ACC112 (cell line): ENCODE measurements at regions not wholly inside any gene's neighbourhood (a gene's known extent, or its start where the extent isn't known, plus 50 kb on each side); places are given as distances from the start of the nearest gene placed in this dataset.

ENCODE experiments used
- H2AFZ ChIP-seq: fragments of 200-600 bp; sonication (generic); one replicate; pipeline ENCODE4 v1.6.0; 2017; ENCODE audit warnings: antibody characterized with exemption, low read length; ENCODE audit not compliant: unreplicated experiment
- H3K27ac ChIP-seq: fragments of 200-600 bp; sonication (generic); 2 replicates; pipeline ENCODE4 v1.5.1; 2014; ENCODE audit warnings: low read depth, mild to moderate bottlenecking, antibody characterized with exemption, low read length, moderate library complexity
- H3K27me3 ChIP-seq: fragments of 200-600 bp; sonication (generic); 2 replicates; pipeline ENCODE4 v1.6.1; 2014; ENCODE audit warnings: mild to moderate bottlenecking, antibody characterized with exemption, low read length, moderate library complexity, mixed read lengths; ENCODE audit not compliant: insufficient read depth
- H3K36me3 ChIP-seq: fragments of 200-600 bp; sonication (generic); 2 replicates; pipeline ENCODE4 v1.6.1; 2016; ENCODE audit warnings: mild to moderate bottlenecking, antibody characterized with exemption, low read length, moderate library complexity, mixed read lengths; ENCODE audit not compliant: insufficient read depth
- H3K4me1 ChIP-seq: fragments of 200-600 bp; sonication (generic); one replicate; pipeline ENCODE4 v1.6.1; 2016; ENCODE audit warnings: low read length, mixed read lengths; ENCODE audit not compliant: insufficient read depth, unreplicated experiment, control insufficient read depth
- H3K4me3 ChIP-seq: fragments of 200-600 bp; sonication (generic); 2 replicates; pipeline ENCODE4 v1.5.1; 2014; ENCODE audit warnings: mild to moderate bottlenecking, low read depth, low read length
- H3K79me2 ChIP-seq: fragments of 200-600 bp; sonication (generic); one replicate; pipeline ENCODE4 v1.6.0; 2016; ENCODE audit warnings: low read length; ENCODE audit not compliant: control insufficient read depth, unreplicated experiment, insufficient read depth

DNA sequence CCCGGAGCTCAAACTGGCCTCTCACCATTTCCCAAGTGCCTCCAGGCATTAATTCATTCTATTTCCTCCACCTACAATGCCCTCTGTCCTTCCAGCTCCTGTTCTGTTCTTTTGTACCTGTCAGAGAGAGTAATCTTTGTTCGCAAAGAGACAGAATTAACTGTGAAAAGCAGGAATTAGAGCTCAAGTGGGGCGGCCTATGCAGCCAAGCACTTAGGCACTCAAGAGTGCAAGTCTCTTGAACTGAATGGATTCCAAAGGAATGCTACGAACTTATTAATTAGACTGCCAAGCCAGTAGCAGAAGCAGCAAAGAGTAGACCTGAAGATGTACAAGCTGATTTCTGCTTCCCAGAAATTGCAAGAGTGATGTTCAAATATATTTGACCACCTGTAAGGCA is 338.3 kb upstream of the AUTS2 start:
- H3K4me3 ChIP-seq, result no peak overlapping the region
- H3K4me1 ChIP-seq, result no peaks in the 10 kb centered on the region
- H3K36me3 ChIP-seq, result no peaks in the 10 kb centered on the region
- no peak overlapping the region for H2AFZ ChIP-seq
- no peak overlapping the region for H3K27ac ChIP-seq
- no peaks in the 10 kb centered on the region for H3K79me2 ChIP-seq
- no peaks in the 10 kb centered on the region for H3K27me3 ChIP-seq

DNA sequence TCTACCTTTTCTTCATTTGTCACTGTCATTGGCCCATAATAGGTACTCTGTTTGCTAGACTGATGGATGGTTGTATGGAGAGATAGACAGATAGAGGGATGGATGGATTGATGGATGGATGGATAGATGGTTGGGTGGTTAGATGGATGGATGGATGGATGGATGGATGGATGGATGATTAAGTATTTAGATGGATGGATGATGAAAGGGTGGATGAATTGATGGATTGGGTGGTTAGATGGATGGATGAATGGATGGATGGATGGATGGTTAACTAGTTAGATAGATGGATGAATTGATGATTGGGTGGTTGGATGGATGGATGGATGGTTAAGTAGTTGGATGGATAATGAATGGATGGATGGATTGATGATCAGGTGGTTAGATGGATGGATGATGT is 334.7 kb upstream of the AUTS2 start:
- Histone ChIP-seq H3K27me3 (no peaks in the 10 kb centered on the region), H2AFZ (no peak overlapping the region), H3K79me2 (no peaks in the 10 kb centered on the region), H3K27ac (no peak overlapping the region), H3K4me1 (no peaks in the 10 kb centered on the region), H3K36me3 (no peaks in the 10 kb centered on the region), H3K4me3 (no peak overlapping the region)

DNA sequence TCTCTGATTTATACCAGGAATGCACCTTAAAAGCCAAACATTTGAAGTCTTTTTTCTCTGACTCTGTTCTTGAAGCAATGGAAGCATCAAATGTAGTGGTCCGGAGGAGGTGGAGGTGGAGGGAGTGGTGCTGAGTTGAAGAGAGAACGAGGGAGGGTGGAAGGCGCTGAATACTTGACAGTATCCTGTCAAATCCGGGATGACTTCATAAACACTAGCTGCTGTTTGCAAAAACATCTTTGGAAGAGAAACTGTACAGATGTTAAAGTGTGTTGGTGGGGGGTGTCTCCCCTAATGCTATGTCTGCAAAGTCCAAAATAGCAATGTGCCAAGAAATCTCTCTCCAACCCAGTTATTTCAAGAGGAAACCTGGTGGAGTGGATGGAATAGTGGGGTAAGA is 328.5 kb upstream of the AUTS2 start:
- Histone ChIP-seq H3K79me2 (no peaks in the 10 kb centered on the region), H3K4me1 (no peaks in the 10 kb centered on the region), H2AFZ (no peak overlapping the region), H3K36me3 (no peaks in the 10 kb centered on the region), H3K4me3 (no peak overlapping the region), H3K27ac (no peak overlapping the region), H3K27me3 (no peaks in the 10 kb centered on the region)

DNA sequence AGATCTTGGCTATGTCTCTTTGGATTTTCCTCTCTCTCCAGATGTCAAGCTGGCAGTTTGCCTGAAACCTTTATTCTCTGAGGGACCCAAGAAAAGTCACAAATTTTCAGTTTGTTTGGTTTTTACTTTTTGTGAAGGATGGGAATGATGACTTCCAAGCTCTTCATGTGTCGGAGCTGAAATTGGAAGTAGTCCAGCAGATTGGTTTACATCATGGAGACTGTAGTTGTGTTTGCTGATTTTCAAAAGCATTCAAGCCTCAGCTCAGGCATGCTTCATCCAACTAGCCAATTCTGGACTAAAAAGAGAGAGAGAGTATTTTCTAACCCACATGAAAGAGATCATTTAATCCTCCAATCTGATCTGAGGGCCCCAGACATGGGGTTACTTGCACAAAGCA is 326.2 kb upstream of the AUTS2 start:
- no peak overlapping the region for H3K4me3 ChIP-seq
- no peaks in the 10 kb centered on the region for H3K27me3 ChIP-seq
- no peaks in the 10 kb centered on the region for H3K36me3 ChIP-seq
- H2AFZ ChIP-seq, result no peak overlapping the region
- H3K27ac ChIP-seq, result no peak overlapping the region
- H3K79me2 ChIP-seq, result no peaks in the 10 kb centered on the region
- H3K4me1 ChIP-seq, result no peaks in the 10 kb centered on the region

DNA sequence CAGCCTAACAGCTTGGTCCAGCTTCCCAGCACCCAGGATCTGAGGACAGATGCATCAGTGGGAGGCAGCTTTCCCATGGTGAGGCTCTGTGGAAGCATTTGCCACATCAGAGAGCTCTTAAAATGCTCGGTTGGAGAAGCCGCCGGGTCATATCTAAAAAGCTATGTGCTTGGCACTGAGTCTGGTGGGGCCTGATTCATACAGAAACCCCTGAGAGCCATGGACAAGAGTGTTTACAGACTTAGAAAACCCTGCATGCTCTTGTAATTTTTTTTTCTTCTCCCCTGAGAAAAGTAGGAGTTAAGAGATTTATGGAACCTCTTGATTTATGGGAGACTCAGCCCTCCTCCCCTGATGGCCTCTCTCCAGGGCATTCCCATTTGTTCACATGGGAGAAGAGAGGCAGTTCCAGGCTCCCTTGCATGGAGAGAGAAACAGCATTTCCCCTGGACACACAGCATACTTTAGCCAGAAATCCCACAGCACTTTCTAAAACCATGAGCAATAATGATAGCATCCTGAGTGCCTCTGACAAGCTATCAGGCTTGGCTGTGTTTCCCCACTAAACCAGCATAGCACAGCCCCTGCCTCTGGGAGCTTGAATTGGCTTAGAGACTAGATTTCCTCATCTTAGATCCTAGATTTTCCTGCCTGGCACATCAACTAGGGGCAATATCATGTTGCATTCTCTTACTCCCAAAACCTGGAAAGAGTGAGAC is 322.1 kb upstream of the AUTS2 start:
- Histone ChIP-seq H3K27ac (no peak overlapping the region), H3K4me1 (no peaks in the 10 kb centered on the region), H3K4me3 (no peak overlapping the region), H3K36me3 (no peaks in the 10 kb centered on the region), H2AFZ (no peak overlapping the region), H3K79me2 (no peaks in the 10 kb centered on the region), H3K27me3 (no peaks in the 10 kb centered on the region)

DNA sequence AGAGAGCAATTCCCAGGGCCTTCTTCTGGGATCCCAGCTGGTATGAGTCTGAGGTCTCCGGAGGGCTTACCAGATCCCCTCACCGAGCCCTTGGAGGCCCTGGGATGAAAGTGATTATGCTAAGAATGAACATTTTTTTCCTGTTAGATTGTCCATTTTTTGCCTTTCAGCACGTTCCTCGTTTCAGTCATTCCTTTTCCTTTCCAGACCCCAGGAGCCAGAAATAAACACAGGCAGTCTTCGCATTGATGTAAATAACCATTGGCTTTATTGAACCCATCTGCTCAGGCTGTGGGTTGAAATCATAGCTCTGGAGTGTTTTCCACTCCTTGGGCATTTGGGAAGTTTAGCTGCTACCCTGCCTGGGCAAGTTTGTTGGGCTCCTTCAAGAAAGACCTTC is 320.9 kb upstream of the AUTS2 start:
- H3K4me1 ChIP-seq, result no peaks in the 10 kb centered on the region
- no peak overlapping the region for H2AFZ ChIP-seq
- H3K4me3 ChIP-seq, result no peak overlapping the region
- no peaks in the 10 kb centered on the region for H3K36me3 ChIP-seq
- no peak overlapping the region for H3K27ac ChIP-seq
- H3K27me3 ChIP-seq, result no peaks in the 10 kb centered on the region
- H3K79me2 ChIP-seq, result no peaks in the 10 kb centered on the region

DNA sequence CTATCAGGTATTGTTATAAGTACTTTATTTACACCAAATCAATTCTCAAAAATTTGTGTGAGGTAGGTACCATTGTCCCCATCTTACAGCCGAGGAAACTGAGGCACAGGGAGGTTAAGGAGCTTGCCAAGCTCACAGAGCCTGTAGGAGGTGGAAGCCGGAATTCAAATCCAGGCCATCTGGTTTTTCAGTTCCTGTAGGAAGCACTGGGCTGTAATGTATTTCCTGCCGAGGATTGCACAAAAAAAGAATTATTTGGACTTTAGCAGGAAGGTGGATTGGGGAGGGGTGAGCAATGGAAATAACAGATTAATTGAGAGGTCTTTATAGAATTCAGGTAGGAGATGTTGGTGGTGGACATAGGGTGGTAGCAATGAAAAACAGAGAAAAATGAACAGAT is 315.3 kb upstream of the AUTS2 start:
- H3K4me3 ChIP-seq, result no peak overlapping the region
- no peak overlapping the region for H2AFZ ChIP-seq
- H3K27ac ChIP-seq, result no peak overlapping the region
- H3K79me2 ChIP-seq, result no peaks in the 10 kb centered on the region
- H3K4me1 ChIP-seq, result no peaks in the 10 kb centered on the region
- no peaks in the 10 kb centered on the region for H3K36me3 ChIP-seq
- no peaks in the 10 kb centered on the region for H3K27me3 ChIP-seq

DNA sequence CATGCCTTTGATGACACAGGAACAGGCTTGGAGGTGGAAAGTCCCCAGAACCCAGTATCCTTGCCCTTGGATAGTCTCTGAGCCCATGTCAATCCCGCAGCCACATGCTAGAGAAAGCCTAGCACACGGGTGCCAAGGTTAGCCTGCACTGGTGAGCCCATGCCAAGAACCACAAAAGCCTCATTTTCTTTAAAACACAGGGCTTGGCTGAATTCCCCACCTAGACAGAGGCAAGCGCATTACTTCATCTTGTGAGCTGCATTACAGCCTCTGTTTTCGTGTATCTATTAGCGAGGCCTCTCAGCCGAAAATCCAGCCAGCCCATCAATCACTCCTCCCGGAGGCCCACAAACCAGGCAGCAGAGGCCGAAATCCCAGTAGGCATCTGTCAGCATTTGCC is 314.9 kb upstream of the AUTS2 start:
- Histone ChIP-seq H3K27me3 (no peaks in the 10 kb centered on the region), H3K27ac (no peak overlapping the region), H3K4me1 (no peaks in the 10 kb centered on the region), H3K36me3 (no peaks in the 10 kb centered on the region), H2AFZ (no peak overlapping the region), H3K4me3 (no peak overlapping the region), H3K79me2 (no peaks in the 10 kb centered on the region)

DNA sequence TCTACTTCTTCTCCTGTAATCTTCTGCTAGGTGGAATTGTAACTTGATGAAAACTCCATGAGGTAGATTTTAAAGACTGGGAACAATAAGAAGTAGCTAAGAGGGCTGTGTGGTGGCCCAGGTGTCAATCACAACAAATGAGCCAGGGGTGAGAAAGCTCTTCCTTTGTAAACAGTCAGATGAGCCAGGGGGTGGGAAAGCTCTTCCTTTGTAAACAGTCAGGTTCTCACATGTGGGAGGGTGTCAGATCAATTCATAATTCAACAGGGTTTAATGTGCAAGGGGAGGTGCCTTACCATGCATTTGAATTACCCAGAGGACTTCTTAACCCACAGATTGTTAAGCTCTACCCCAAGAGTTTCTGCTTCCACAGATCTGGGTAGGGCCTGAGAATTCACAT is 312.4 kb upstream of the AUTS2 start:
- no peak overlapping the region for H3K27ac ChIP-seq
- H3K79me2 ChIP-seq, result no peaks in the 10 kb centered on the region
- no peaks in the 10 kb centered on the region for H3K27me3 ChIP-seq
- H3K4me1 ChIP-seq, result no peaks in the 10 kb centered on the region
- no peaks in the 10 kb centered on the region for H3K36me3 ChIP-seq
- H3K4me3 ChIP-seq, result no peak overlapping the region
- H2AFZ ChIP-seq, result no peak overlapping the region

DNA sequence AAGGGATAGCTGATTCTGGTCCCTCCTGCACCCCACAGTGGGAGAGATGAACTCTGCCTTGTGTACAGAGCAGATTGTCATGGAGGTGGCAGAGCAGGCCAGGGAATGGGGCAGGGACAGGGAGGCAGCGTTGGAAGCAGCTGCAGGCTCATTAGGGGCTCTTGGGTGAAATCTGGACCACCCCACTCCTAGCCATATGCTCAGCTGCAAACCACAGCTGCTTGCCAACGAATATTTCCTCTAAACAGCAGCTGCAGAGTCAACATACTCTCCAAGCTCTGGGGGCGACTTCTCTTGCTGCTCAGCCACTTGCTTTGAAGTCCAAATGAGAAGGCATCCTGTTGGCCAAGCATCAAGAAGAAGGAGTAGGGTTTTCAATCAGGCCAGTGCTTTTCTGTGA is 302.3 kb upstream of the AUTS2 start:
- Histone ChIP-seq H3K27ac (no peak overlapping the region), H3K79me2 (no peaks in the 10 kb centered on the region), H3K4me3 (no peak overlapping the region), H3K36me3 (no peaks in the 10 kb centered on the region), H3K4me1 (no peaks in the 10 kb centered on the region), H2AFZ (no peak overlapping the region), H3K27me3 (no peaks in the 10 kb centered on the region)

DNA sequence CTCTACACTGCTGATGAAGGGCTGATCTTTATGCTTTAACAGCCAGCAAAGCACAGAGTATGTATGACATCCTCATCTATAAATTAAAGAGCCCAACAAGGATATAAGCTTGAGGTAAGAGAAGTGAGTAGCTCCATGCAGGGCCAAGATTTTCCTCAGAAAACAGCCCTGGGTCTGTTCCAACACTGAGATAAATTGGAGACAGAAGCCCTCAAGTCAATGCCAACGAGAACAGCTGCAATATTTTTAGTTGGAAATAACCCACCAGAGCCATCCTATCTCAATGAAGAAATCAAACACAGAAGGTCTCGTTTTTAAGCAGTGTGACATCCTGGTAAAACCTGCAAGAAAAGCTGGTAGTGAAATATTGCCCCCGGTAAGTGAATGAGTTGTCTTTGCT is 297.0 kb upstream of the AUTS2 start:
- Histone ChIP-seq H3K27me3 (no peaks in the 10 kb centered on the region), H3K36me3 (no peaks in the 10 kb centered on the region), H3K4me1 (no peaks in the 10 kb centered on the region), H3K79me2 (no peaks in the 10 kb centered on the region), H3K27ac (no peak overlapping the region), H3K4me3 (no peak overlapping the region), H2AFZ (no peak overlapping the region)
